NCI-H446 (cell line): ENCODE measurements at regions not wholly inside any gene's neighbourhood (a gene's known extent, or its start where the extent isn't known, plus 50 kb on each side); places are given as distances from the start of the nearest gene placed in this dataset.

Source experiments
- DNase-seq, 2 experiments: peaks; one replicate each; lab custom pipeline; 2025; lab: John Stamatoyannopoulos, UW

DNA sequence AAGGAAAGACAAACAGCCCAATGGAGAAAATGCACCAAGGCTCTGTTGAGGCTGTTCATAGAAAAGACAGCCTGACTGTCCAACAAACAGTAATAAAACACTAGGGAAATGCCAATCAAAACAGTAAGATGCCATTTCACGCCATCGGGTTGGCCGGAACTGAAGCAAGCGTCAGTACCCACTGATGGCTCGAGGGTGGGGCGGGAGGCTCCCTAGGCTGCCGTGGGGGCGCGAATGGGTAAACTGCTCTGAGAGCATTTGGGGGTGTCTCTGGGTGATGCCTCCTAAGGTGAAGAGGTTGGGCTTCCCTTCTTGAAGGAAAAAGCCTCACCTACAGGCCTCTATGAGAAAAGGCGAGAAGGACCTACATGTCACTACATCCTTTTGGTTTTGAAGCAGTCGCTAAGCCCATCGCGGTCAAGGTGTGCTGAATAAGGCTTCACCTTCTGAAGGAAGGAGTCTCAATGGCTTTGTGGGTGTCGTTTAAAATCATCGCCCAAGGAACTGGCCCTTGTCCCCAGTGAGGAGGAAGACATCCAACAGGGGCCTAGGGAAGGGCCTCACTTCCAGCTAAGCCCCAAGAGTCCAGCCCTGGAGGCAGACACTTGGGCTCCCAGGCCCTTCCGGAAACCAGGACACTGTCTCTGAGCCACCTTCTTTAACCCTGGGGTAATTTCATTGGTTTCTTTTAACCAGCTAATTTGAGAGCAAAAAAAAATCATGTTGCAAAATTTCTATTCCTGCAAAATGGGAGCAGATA lies 98.5 kb upstream of the PPP2R2D start:
- no peak for DNase-seq

DNA sequence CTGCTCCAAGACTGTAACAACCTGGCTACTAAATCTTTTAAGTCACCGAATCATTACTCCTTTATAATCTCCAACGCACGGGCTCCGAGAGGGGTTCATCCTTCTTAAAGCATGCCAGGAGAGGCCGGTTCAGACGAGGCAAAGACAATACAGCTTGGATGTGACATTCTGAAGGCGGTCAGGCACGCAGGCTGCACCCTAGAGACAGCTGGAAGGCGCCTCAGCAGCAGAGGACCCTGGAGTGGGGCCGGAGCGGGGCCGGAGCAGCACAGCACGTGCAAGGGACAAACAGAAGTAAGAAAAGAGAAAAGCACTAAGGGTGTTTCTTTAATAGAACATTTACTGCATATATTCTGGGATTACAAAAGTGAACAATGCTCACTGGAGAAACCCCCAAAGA lies 97.8 kb upstream of the PPP2R2D start:
- no peak for DNase-seq

DNA sequence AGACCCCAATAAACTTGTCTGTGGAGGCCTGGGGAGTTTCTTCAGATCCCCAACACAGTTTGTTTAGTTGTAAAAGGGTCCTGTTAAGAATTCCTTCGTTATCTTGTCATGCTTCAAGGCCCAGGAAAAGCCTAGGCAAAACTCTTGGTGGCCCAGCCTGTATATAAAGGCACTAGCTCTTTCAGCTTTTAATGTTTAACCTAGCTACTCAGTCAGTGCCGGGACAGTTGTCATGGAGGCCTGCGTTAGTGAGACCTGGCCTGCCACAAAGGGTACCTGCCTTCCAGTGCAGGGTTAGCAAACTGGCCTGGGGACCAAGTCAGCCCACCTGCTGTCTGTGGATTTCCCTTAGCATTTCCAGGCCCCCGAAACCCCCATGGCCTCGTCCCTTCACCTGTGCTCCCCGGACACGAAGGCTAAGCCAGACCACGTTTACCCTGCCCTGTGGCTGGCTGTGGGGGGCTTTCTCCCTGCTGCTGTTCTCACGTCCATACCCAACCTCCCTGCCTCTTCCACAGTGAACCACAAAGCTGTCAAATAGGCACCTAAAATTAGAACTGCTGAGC lies 96.9 kb upstream of the PPP2R2D start:
- no peak for DNase-seq

DNA sequence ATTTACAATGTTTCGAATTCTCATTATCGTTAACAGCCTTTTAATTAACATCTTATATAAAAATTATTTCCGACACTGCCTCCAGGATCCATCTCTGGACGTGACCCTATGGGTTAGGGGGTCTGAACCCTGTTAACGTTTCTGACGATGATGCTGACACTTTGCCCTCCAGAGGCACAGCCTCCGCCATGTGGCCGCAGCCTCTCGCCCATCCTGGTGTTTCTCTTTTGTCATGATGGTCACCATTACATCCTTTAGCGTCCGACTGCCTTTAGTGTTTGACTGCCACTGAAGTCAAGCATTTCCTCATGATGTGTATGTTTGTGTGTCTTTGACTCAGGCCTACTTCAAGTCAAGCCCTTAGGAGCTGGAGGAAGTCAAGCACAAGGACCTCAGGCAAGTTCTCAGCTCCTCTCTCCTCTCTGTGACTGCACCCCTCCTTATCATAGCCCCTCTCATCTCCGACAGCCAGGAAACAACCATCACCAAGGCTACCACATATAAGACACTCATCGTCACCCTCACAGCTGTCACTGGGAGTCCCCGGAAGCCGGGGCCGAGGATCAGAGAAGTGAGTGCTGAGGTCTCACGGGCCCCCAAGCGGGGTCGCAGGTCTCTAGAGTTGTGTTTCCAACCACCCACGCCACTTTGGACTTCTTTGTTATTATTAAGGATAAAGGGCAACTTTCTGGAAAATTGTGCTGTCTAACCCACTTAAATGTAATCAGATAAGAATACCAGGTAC lies 96.1 kb upstream of the PPP2R2D start:
- no peak for DNase-seq

DNA sequence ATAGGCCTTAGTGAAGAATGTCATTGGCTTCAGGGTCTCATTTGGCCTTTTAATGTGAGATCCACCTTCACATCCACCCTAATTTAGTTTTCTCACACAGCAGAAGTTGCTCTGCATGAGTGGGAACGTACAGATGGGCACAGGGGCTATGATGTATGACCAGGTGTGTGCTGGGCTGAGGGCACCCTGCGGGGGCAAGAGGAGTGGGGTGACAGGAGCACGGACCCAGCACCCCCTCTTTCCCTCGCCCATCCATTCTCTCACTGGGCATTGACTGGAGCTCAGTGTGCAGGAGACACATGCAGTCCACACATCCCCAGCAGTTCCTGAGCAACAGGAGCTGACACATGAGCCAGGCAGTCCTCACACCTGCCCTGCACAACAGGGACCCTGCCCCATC lies 95.1 kb upstream of the PPP2R2D start:
- DNase-seq: no peak

DNA sequence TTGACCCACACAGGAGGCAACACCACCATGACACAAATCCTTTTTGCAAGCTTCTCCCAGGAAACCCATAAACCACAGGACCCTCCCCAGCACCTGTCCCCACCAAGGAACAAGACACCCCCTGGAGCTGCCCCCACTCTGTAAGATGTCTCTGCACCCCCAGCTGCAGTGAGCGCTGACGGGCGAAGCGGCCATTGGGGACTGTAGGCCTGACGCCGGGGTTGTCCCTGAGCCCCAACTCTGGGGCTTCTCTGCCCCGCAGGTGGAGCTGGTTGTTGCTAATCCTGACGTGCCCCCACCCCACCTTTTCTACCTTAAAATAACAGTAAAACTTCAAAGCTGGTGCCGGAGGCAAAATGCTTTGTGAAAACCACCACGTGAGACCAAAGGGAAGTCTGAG lies 94.7 kb upstream of the PPP2R2D start:
- no peak for DNase-seq

DNA sequence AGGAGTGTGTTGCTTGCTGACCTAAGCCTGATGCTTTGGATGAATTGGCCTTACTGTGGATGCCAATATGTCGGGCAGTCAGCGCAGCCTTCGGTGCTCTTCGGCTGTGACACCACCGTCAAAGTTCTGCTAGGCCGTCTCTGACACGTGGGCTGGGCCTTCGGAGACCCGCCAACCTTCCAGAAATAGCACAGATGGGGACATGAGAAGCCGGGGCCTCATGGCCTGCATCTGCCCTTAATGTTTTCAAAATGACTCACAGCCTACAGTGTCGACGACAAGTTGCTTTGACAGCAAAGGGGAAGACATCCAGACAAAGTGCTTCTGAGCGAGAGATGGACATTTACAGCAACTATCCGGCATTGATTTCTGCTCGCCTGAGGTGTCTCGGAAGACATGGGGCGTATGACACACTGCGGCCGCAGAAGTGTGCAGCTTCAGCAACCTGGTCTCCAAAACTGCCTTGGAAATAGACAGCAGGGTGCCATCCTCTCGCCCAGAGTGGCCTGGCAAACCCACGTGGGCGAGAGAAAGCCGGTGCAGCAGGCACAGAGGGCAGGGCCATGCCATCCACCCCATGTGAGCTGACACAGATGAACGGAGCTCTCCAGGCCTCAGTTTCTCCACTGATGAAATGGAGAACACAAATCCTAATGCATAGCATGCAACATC lies 94.0 kb upstream of the PPP2R2D start:
- no peak for DNase-seq

DNA sequence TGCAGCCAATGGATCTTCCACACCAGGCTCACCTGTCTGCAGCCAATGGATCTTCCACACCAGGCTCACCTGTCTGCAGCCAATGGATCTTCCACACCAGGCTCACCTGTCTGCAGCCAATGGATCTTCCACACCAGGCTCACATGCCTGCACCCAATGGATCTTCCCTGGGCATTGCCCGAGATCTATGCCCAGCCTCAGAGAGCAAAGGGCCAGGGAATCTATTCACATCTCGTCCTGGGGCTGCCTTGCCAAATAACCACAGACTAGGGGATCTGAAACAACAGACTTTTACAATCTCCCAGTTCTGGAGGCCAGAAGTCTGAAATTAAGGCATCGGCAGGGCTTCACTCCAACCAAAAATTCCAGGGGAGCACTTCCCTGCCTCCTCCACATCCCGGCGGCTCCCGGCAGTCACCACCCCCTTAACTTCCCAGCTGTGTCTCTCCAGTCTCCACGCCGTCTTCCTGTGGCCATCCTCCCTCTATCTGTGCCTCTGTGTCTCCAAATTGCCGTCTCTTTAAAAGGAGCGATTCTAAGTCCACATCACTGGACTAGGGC lies 92.4 kb upstream of the PPP2R2D start:
- no peak for DNase-seq

DNA sequence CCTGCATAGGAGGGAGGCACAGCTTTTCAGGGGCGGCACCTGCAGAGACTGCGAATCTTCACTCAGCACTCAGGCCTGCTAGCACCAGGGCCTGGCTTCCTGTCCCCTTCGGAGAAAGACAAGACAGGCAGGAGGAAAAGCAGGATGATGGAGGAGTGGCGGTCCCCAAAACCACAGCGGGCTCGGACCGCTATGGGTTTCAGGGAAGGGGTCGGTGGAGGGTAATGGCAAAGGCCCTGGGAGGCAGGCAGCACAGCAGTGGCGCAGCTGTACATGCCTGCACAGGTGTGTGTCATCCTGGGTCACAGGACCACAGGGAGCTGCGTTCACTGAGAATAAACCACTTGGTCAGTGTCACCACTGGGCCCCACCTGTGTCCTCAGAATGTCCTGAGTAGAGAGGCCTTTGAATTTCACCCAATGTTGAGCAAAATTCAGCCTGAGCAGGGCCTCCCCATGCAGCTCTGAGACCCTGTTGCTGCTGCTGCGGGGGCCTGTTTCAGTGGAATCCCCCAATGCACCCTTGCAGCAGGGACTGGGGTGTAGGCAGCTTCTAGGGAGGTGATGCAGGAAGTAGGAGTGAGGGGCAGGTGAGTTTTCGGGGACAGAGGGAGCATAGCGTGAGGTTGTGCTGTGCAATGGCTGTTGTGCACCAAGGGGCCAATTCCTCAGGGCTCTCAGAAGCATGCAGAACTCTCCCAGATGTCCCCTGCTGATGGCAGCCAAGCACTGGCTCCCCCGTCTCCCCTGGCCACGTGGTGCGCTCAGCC lies 90.6 kb upstream of the PPP2R2D start:
- DNase-seq: no peak

DNA sequence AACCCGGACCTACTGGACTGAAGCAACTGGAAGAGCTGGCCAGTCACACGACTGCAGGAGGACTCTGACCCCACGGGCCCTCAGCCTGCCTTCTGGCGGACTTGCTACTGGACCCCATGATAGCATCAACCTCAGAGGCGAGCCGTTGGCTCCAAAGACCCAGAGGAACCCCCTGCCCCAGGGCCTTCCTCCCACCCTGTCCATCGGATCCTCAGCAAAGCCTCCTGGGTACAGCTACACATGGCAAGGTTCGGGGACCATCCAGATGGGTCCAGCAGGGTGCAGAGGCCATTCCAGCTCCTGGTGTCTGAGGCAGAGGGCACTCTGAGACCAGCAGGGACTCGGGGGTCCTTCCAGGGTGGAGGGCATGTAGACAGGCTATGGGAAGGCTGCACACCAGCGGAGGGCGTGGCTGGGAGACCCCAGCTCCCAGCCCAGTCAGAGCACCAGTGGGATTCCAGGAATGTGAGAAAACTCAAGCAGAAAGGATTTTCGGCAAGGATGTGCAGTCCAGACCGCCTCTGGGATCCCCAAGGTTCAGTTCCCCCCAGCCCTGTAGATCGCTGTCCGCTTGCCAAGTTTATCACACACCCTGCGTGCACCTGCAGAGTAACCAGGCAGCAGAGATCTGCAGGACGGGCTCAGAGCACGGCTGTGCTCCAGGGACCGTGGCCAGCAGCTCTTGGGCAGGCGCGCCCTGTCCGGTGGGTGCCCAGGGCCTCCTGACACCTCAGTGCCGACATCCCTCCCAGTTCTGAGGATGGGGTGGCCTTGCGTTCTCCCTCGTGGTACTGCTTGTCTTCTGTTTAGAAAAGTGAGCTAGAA lies 89.8 kb upstream of the PPP2R2D start:
- no peak for DNase-seq

DNA sequence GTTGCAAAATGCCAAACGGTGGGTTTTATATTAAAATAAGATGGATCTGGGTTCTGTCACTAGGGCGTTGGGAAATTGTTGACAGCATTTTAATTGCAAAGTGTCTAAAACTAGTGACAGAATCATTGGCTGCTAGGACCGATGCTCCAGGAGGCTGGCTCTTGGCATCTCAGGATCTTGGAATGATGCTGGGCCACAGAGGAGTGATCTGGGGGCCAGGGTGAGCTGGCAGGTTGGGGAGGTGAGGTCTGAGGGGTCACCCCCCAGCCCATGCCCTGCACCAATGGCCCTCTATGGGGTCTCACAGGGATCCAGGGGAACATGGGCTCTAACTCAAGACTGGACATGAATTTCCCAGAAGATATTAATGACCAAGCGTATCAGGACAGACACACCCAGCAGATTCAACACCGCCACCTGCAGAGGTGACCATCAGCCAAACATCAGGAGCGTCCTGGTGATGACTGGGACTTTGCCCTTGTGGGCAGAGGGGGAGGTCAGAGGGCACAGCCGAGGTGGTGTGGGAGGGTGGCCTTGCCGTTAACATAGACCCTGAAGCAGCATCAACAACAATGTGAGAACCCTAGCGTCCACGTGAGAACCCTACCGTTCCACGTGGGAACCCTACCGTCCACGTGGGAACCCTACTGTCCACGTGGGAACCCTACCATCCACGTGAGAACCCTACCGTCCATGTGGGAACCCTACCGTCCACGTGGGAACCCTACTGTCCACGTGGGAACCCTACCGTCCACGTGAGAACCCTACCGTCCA lies 89.0 kb upstream of the PPP2R2D start:
- DNase-seq: no peak

DNA sequence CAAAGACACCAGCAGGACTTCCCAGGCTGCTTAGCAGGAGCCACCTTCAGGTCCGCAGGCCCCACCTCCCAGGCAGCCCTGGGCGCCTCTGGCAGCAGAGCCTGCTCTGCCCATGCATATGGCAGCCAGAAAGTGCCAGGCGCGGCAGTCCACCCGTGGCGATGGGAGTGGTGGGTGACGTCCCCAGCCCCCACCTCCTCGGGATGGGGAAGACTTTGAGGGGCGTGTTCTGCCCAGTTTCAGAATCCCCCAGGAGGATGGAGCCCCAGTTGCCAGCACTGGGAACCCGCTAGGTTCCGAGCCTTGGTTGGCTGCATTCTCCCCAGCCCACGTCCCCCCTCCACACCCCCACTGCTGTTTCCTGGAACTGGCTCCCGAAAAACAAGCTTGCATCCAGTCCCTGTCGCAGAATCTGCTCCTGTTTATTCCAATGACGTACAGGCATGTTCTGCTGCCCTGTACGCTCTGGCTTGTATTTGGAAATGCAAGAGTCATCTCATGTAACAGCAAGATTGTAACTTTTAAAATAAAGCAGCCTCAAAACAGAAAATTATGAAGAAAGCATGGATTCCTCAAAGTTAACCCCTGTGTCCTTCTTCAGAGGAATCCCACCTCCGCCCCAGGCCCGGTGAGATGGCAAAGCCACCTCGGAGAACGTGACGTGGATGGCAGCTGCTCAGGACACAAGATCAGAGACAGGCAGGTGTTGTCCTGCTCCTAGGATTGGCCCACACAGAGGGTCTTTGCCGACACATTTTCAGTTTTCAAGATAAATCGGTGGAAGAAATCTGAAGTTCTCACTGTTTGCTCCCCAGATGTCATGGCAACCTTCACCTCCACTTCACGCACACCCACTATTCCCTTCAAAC lies 87.8 kb upstream of the PPP2R2D start:
- no peak for DNase-seq

DNA sequence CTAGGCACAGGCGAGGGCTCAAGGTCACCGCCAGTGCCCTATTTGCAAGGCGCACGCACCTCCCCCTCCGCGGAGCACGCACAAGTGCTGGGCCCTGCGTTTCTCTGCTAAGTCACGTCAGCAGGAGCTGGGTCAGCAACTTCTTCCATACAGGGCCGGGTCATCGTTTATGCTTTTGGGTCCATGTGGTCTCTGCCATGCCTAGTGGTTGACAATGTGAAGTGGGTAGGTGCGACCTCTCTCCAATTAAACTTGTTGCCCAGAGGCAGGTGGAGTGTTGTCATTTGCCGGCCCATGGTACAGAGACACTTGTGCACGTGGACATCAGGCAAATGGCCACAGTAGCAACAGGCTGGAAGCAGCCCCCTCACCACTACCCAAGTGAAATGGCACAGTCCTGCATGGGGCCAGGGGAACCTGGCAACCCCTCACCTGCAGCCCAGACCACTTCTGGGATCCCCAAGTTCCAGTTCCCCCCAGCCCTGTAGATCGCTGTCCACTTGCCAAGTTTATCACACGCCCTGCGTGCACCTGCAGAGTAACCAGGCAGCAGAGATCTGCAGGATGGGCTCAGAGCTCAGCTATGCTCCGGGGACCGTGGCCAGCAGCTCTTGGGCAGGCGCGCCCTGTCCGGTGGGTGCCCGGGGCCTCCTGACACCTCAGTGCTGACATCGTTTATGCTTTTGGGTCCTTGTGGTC lies 86.1 kb upstream of the PPP2R2D start:
- DNase-seq: no peak

DNA sequence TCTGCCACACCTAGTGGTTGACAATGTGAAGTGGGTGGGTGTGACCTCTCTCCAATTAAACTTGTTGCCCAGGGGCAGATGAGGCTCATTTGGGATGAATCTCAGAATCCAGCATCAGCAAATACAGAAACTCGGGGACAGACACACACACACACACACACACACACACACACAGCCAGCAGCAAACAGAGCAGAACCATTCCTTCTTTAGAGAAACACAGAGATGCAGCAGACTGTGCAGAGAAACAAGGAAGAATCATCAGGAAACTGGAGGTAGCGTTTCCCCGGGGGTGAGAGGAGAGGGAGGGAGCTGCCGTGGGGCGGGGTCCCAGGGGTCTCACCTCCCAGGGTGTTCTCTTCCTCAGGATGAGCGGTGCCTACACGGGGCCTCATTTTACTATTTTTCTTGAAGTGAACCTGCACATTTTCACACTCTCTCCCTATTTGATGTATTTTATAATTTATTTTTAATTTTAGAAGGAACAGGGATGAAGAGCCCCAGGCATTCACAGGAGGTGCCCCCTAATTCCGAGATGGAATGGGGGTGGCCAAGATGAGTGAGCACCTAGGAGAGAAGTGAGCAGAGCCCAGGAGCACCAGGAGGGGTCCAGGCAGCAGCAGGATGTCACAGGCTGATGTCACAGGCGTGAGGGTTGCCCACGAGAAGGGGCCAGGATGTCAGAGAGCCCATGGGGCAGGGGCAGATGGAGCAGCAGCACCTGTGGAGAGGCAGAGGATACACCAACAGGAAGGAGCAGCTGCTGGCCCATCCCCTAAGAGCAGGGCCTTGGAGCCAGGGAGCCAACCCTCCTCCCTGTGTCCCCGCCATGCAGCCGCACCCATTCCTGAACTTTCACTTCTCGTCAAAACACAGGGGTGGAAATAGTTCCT lies 85.3 kb upstream of the PPP2R2D start:
- no peak for DNase-seq

DNA sequence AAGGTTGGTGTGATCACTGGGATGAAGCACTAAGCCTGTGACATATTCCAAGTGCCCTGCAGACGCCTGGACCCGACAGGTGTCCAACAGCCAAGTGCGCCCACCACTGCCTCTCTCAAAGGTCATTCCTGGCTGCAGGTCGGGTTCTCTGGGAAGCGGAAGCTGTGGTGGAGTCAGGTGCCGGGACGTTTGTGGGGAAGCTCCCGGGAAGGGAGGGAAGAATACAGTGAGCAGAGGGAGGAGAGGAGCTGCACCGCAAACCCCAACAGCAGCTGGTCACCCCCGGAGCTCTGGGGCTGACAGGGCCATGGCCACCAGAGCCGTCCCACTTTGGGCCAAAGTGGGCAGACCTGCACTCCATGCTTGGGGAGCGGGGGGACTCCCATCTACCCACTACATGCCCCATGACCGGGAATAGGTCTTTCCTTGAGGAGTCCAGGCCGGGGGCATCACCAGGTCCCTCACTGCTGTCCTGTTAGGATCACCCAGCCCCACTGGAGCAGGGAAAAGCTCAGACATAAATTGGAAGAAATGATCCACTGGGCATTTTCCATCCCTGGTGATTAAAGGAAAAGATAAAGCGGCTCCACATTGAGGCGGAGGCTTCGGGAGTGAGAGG lies 84.5 kb upstream of the PPP2R2D start:
- no peak for DNase-seq

DNA sequence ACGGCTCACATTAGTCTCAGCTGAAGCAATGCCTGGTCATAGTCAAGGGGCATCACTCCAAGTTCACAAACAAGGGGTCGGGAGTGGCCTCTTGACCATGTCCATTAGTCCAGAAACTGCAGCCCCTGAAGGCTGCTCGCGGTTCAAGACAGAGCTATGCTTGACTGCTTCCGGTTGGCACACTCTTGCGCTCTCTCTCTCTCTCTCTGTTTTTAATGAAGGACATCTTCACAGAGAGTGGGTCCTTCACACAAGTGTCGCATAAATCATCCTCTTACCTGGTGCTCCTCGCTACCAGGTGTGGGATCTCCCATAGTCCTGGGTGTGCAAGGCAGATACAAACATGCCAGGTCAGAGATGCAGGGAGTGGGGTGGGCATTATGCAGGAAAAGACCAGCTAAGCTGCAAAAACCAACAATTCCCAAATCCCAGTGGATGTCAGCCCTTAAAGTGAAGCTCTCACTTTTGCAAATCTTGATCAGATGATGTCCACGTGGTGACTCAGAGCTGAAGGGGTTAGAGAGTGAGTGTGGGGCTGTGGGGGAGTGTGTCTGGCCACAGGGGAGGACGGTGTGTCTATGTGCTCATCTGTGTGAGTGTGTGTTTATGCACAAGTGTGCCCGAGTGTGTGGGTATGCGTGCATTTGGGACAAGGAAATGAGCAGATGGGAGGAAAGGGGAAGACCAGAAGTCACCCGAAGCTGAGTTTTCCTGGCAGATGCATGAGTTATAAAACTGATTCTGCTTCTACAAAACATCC lies 83.7 kb upstream of the PPP2R2D start:
- DNase-seq: no peak
